GM06990 (cell line): ENCODE measurements at regions not wholly inside any gene's neighbourhood (a gene's known extent, or its start where the extent isn't known, plus 50 kb on each side); places are given as distances from the start of the nearest gene placed in this dataset.

Experiments
- DNase-seq: peaks from one replicate; pipeline ENCODE4 v3.0.0-alpha.2; 2011; ENCODE audit not compliant: insufficient read length; ENCODE audit errors: extremely low read depth
- H3K27me3 ChIP-seq: replicated peaks from 2 replicates; pipeline ENCODE4 v1.6.0; 2011; ENCODE audit warnings: low read length; ENCODE audit not compliant: control insufficient read depth, insufficient read depth
- H3K36me3 ChIP-seq: 2 replicates; pipeline ENCODE4 v1.5.1; 2011; ENCODE audit warnings: low read length; ENCODE audit not compliant: control insufficient read depth, insufficient read depth
- H3K4me3 ChIP-seq: replicated peaks from 2 replicates; pipeline ENCODE4 v1.5.1; 2011; ENCODE audit warnings: low read depth, mild to moderate bottlenecking, control low read depth, low read length
- CTCF ChIP-seq: IDR thresholded peaks from 2 replicates; pipeline ENCODE4 v1.5.1; 2011; ENCODE audit warnings: low read length, control low read depth, mild to moderate bottlenecking, inconsistent platforms; ENCODE audit not compliant: insufficient read depth, poor library complexity, severe bottlenecking

GRCh38 chr13:50376895-50377575 lies 361.8 kb downstream of the KCNRG start:
- no peaks in the 10 kb centered on the region for H3K36me3 ChIP-seq
- DNase-seq = no peak
- no peak overlapping the region for H3K4me3 ChIP-seq
- H3K27me3 ChIP-seq = no peaks in the 10 kb centered on the region; the same call in 1 of the 2 replicates
- TF ChIP-seq CTCF = no peak

- Histone ChIP-seq H3K27me3 (no peaks in the 10 kb centered on the region), H3K4me3 (no peak overlapping the region), H3K36me3 (no peaks in the 10 kb centered on the region)
- DNase-seq = no peak
- TF ChIP-seq CTCF = no peak
These were observed 362.6 kb downstream of the KCNRG start for GRCh38 chr13:50377726-50378270.

DNA sequence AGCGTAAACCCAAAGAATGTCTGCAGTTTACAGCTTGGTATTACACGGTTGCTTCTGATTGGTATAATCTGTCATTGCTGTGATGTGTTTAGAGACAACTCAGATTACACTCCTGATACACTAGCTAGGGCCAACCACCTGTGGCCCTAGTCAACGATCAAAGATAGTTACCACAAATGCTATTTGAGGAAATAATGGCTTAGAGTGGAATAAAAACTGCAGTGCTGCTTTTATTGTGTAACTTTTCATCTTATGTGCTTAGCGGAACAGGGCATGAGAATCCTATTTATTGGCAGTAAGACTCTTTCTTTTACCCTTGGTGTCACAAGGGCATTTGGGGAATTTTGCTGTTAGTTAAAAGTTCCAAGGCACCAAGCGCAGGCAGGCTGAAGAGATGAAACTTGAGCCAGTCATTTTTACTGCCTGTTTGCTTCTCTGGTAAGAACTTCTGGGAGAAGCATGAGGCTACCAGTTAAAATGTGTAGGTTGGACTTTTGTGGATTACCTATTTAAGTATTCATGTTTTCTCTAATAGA lies 363.3 kb downstream of the KCNRG start:
- H3K4me3 ChIP-seq = no peak overlapping the region
- DNase-seq = no peak
- H3K36me3 ChIP-seq = no peaks in the 10 kb centered on the region
- TF ChIP-seq CTCF = no peak
- H3K27me3 ChIP-seq = no peaks in the 10 kb centered on the region

DNA sequence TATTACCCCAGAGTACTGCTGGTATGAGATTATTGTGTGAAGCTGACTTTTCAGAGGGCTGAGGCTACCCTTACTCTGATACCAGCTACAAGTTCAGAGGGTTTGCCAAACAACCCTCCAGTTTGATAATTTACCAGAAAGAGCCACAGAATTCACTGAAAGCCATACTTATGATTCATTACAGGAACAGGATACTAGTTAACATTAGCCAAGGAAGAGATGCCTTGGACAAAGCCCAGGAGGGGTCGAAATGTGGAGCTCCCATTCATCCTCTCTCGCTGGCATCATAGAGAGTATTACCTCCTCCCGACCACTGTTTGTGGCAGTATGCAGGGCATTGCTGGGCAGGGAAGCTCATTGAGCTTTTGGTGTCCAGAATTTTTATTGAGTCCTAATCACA lies 364.3 kb downstream of the KCNRG start:
- no peak for TF ChIP-seq CTCF
- no peaks in the 10 kb centered on the region for H3K27me3 ChIP-seq

DNA sequence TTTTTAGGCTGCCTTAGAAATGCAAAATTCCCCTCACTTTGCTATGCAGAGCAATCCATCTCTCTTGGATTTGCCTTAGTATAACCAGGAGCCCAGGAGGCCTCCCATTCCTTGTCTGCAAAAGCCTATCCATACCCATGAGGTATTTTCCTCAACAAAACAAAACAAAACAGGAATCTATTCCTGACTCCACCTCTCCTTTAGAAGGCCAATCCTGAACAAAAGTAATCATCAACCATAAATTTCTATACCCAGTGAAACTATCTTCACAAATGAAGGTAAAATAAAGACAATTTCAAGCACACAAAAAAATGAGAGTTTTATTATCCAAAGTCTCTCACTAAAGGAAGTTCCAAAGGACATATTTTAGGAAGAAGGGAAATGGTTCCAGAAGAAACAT lies 365.7 kb downstream of the KCNRG start:
- no peaks in the 10 kb centered on the region for H3K27me3 ChIP-seq
- DNase-seq = no peak
- H3K36me3 ChIP-seq = no peaks in the 10 kb centered on the region
- no peak overlapping the region for H3K4me3 ChIP-seq
- no peak for TF ChIP-seq CTCF

More for the DNA sequence above, 364.3 kb downstream of the KCNRG start:
- DNase-seq = no peak
- H3K36me3 ChIP-seq = no peaks in the 10 kb centered on the region
- H3K4me3 ChIP-seq = no peak overlapping the region
